ENCODE measurements at regions not wholly inside any gene's neighbourhood (a gene's known extent, or its start where the extent isn't known, plus 50 kb on each side); places are given as distances from the start of the nearest gene placed in this dataset.

- TF ChIP-seq POLR2A (IDR thresholded peaks at IDR 0.05; ENCODE audit: low read depth, low read length) = no peak
- no peak for TF ChIP-seq CTCF (conservative IDR thresholded peaks at IDR 0.05; ENCODE audit: low read depth, low read length)
- TF ChIP-seq RAD21 (IDR thresholded peaks at IDR 0.05; ENCODE audit: low read length) = no peak
- TF ChIP-seq RFX5 (IDR thresholded peaks at IDR 0.05; ENCODE audit: low read depth, low read length) = no peak
- TF ChIP-seq SMC3 (IDR thresholded peaks at IDR 0.05; ENCODE audit: low read depth, low read length) = no peak
- no peak for TF ChIP-seq CEBPB (IDR thresholded peaks at IDR 0.05; ENCODE audit: low read depth, low read length)
- TF ChIP-seq MAFK (IDR thresholded peaks at IDR 0.05; ENCODE audit: low read depth, low read length) = no peak
- no peak for TF ChIP-seq FOS (IDR thresholded peaks at IDR 0.05; ENCODE audit: low read depth, low read length)
- no peak for TF ChIP-seq RCOR1 (IDR thresholded peaks at IDR 0.05; ENCODE audit: insufficient replicate concordance, low read length)
- TF ChIP-seq MAZ (IDR thresholded peaks at IDR 0.05; ENCODE audit: borderline replicate concordance, low read depth, low read length) = no peak
- no peak for TF ChIP-seq USF2 (IDR thresholded peaks at IDR 0.05; ENCODE audit: low read depth, low read length)
- no peak for TF ChIP-seq MXI1 (IDR thresholded peaks at IDR 0.05; ENCODE audit: borderline replicate concordance, low read depth, low read length)
- no peak for TF ChIP-seq NFE2L2 (IDR thresholded peaks at IDR 0.05; ENCODE audit: low read depth, low read length)
Observed at GRCh38 chr2:180846756-180847472, 133.5 kb upstream of the UBE2E3 start.
